Peyer's patch (tissue), 4 donors: ENCODE measurements at regions not wholly inside any gene's neighbourhood (a gene's known extent, or its start where the extent isn't known, plus 50 kb on each side); places are given as distances from the start of the nearest gene placed in this dataset.

Source experiments
- CTCF ChIP-seq, 6 experiments: fragments of 450-650 bp in 4 of 6; fragments of 200-600 bp in 2 of 6; sonication (generic) in 1 of 6; IDR thresholded peaks; one replicate each; pipeline ENCODE4 v1.5.1; 2017 to 2019; ENCODE audit warnings: antibody characterized with exemption in 6 of 6, mild to moderate bottlenecking in 3 of 6, moderate library complexity in 1 of 6
- POLR2A ChIP-seq, 2 donors: fragments of 450-650 bp; IDR thresholded peaks; one replicate each; pipeline ENCODE4 v1.5.1; 2017; ENCODE audit warnings: antibody characterized with exemption in 2 of 2, mild to moderate bottlenecking in 2 of 2, moderate library complexity in 2 of 2

GRCh38 chr4:144356941-144357381 is 216.4 kb upstream of the GYPA start:
- TF ChIP-seq CTCF (IDR thresholded peaks at IDR 0.05), result no peak
- no peak for TF ChIP-seq POLR2A (IDR thresholded peaks at IDR 0.05)
